Stomach (tissue), 8 donors: ENCODE measurements at regions not wholly inside any gene's neighbourhood (a gene's known extent, or its start where the extent isn't known, plus 50 kb on each side); places are given as distances from the start of the nearest gene placed in this dataset.

Source experiments
- DNase-seq, 2 donors: peaks; one replicate each; pipeline versions ENCODE4 v3.0.0 to v3.0.0-alpha.2; 2013 to 2019
- H3K27ac ChIP-seq, 5 donors: fragments of 200-600 bp in 4 of 5; sonication (generic) in 4 of 5; one replicate each; pipeline ENCODE4 v1.5.1; 2013 to 2019; ENCODE audit warnings: mild to moderate bottlenecking in 1 of 5, moderate library complexity in 1 of 5
- H3K27me3 ChIP-seq, 3 donors: fragments of 200-600 bp; sonication (generic); one replicate each; pipeline ENCODE4 v1.5.1; 2017 to 2019; ENCODE audit warnings: mixed run types in 1 of 3
- H3K36me3 ChIP-seq, 4 donors: fragments of 200-600 bp; sonication (generic); 1 replicate in 3 of 4; 2 replicates in 1 of 4; pipeline ENCODE4 v1.5.1; 2016 to 2019
- H3K4me1 ChIP-seq, 4 donors: fragments of 200-600 bp; sonication (generic); one replicate each; pipeline ENCODE4 v1.5.1; 2016 to 2019
- H3K4me3 ChIP-seq, 4 donors: fragments of 200-600 bp; sonication (generic) in 3 of 4; one replicate each; pipeline ENCODE4 v1.5.1; 2016 to 2019; ENCODE audit warnings: mild to moderate bottlenecking in 1 of 4
- H3K9me3 ChIP-seq, 4 donors: fragments of 200-600 bp; sonication (generic); one replicate each; pipeline ENCODE4 v1.5.1; 2016 to 2019
- EP300 ChIP-seq: sonication (generic); formaldehyde crosslinking; IDR thresholded peaks from one replicate; pipeline ENCODE4 v1.6.1; 2017; ENCODE audit warnings: antibody characterized with exemption
- POLR2A ChIP-seq, 4 donors: fragments of 450-650 bp; IDR thresholded peaks; one replicate each; pipeline ENCODE4 v1.6.1; 2016; ENCODE audit warnings: antibody characterized with exemption in 4 of 4, control low read depth in 2 of 4, mild to moderate bottlenecking in 1 of 4, moderate library complexity in 1 of 4
- POLR2AphosphoS5 ChIP-seq, 3 donors: sonication (generic); formaldehyde crosslinking; IDR thresholded peaks; one replicate each; pipeline ENCODE4 v1.6.1; 2016; ENCODE audit warnings: antibody characterized with exemption in 3 of 3
- WGBS, 5 donors: extraction: QIAGEN DNeasy Blood & Tissue Kit in 3 of 5; methylation state at CpG; one replicate each; pipeline versions ENCODE4 v1.1.5 to v1.1.7; 2013 to 2018; 5-methylcytosine and 5-hydroxymethylcytosine counted together
- intact Hi-C: fragments of 100-400 bp; cut with DNase I; formaldehyde crosslinking; loops from one replicate; pipeline ENCODE4 v1.15.1; 2023; ENCODE audit warnings: low total_unique reads
- TF ChIP-seq, protein P1 (sequence below), 7 experiments: fragments of 450-650 bp in 4 of 7; fragments of 200-600 bp in 3 of 7; sonication (generic) in 3 of 7; IDR thresholded peaks; one replicate each; pipeline ENCODE4 v1.5.1; 2016 to 2019; ENCODE audit warnings: antibody characterized with exemption in 7 of 7, control low read depth in 2 of 7, mild to moderate bottlenecking in 1 of 7
- donor health status: healthy with polysubstance abuse.
- donor health status: Bipolar disorder and iron deficiency.
- donor health status: healthy.

DNA sequence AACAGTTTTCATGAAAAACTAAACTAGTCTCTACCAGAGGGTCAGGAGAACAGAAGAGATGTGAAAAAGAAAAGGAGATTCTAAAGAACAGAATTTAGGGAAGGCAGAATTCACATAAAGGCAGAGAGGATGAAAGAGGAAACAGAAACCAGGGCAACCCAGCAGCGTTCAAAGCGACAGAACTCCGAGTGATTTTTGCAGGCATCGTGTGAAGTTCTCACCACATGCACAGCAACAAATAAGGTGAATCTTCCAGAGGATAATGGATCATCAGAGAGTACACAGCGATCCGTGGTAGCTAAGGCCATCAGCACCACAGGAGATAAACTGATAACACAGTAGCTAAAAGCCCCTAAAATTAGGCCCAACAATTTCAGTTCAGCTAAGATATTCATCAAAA lies 250.8 kb upstream of the THBS1 start:
- H3K27ac ChIP-seq = no peak overlapping the region
- 79 to 93% (median 88%) methylated on average over 6 of the region's 6 CpGs for WGBS, 5 donors
- H3K4me3 ChIP-seq = no peak overlapping the region
- no peaks in the 10 kb centered on the region for H3K36me3 ChIP-seq
- peaks cover 0 to 8% (median 0%) of the 10 kb centered on the region in 4 donors for H3K4me1 ChIP-seq
- TF ChIP-seq, protein P1, sequence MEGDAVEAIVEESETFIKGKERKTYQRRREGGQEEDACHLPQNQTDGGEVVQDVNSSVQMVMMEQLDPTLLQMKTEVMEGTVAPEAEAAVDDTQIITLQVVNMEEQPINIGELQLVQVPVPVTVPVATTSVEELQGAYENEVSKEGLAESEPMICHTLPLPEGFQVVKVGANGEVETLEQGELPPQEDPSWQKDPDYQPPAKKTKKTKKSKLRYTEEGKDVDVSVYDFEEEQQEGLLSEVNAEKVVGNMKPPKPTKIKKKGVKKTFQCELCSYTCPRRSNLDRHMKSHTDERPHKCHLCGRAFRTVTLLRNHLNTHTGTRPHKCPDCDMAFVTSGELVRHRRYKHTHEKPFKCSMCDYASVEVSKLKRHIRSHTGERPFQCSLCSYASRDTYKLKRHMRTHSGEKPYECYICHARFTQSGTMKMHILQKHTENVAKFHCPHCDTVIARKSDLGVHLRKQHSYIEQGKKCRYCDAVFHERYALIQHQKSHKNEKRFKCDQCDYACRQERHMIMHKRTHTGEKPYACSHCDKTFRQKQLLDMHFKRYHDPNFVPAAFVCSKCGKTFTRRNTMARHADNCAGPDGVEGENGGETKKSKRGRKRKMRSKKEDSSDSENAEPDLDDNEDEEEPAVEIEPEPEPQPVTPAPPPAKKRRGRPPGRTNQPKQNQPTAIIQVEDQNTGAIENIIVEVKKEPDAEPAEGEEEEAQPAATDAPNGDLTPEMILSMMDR (IDR thresholded peaks at IDR 0.05) = no peak
- no peak for TF ChIP-seq POLR2A (IDR thresholded peaks at IDR 0.05)
- TF ChIP-seq EP300 = no peak
- no peak for TF ChIP-seq POLR2AphosphoS5 (IDR thresholded peaks at IDR 0.05)
- H3K9me3 ChIP-seq = no peaks in the 10 kb centered on the region
- no peaks in the 10 kb centered on the region for H3K27me3 ChIP-seq
- intact Hi-C loops = no loop called here
- no peak for DNase-seq

GRCh38 chr15:39331584-39331983 lies 249.3 kb upstream of the THBS1 start:
- intact Hi-C loops = no loop called here
- H3K9me3 ChIP-seq = no peaks in the 10 kb centered on the region
- DNase-seq = no peak
- H3K4me1 ChIP-seq = peaks cover 0 to 8% (median 2%) of the 10 kb centered on the region in 4 donors
- H3K27ac ChIP-seq = no peak overlapping the region
- H3K4me3 ChIP-seq = no peak overlapping the region
- WGBS, 5 donors = 77 to 94% (median 84%) methylated on average over 3 of the region's 3 CpGs
- H3K36me3 ChIP-seq = no peaks in the 10 kb centered on the region
- no peaks in the 10 kb centered on the region for H3K27me3 ChIP-seq
- TF ChIP-seq POLR2AphosphoS5 (IDR thresholded peaks at IDR 0.05) (no peak), POLR2A (IDR thresholded peaks at IDR 0.05) (no peak), EP300 (no peak)
- TF ChIP-seq, protein P1 (IDR thresholded peaks at IDR 0.05) = no peak

- H3K4me1 ChIP-seq = peaks cover 0 to 8% (median 2%) of the 10 kb centered on the region in 4 donors
- no peaks in the 10 kb centered on the region for H3K36me3 ChIP-seq
- WGBS, 5 donors = 64 to 81% (median 77%) methylated on average over 5 of the region's 5 CpGs
- peak overlapping the region in 1 of 5 donors; percentile 32 for H3K27ac ChIP-seq
- H3K27me3 ChIP-seq = no peaks in the 10 kb centered on the region
- H3K4me3 ChIP-seq = no peak overlapping the region
- DNase-seq = no peak
- TF ChIP-seq EP300 = no peak
- no peak for TF ChIP-seq POLR2AphosphoS5 (IDR thresholded peaks at IDR 0.05)
- TF ChIP-seq POLR2A (IDR thresholded peaks at IDR 0.05) = no peak
- TF ChIP-seq, protein P1 (IDR thresholded peaks at IDR 0.05) = no peak
- no peaks in the 10 kb centered on the region for H3K9me3 ChIP-seq
- intact Hi-C loops = no loop called here
These were observed 248.0 kb upstream of the THBS1 start for GRCh38 chr15:39332846-39333245.

GRCh38 chr15:39333393-39333792 lies 247.5 kb upstream of the THBS1 start:
- no peaks in the 10 kb centered on the region for H3K9me3 ChIP-seq
- no peak for TF ChIP-seq POLR2A (IDR thresholded peaks at IDR 0.05)
- TF ChIP-seq EP300 = no peak
- no peak for TF ChIP-seq POLR2AphosphoS5 (IDR thresholded peaks at IDR 0.05)
- TF ChIP-seq, protein P1 (IDR thresholded peaks at IDR 0.05) = no peak
- peaks cover 0 to 8% (median 2%) of the 10 kb centered on the region in 4 donors for H3K4me1 ChIP-seq
- WGBS, 5 donors = 60 to 71% (median 67%) methylated on average over 3 of the region's 3 CpGs
- intact Hi-C loops = no loop called here
- no peaks in the 10 kb centered on the region for H3K36me3 ChIP-seq
- no peaks in the 10 kb centered on the region for H3K27me3 ChIP-seq
- no peak overlapping the region for H3K27ac ChIP-seq
- no peak for DNase-seq
- no peak overlapping the region for H3K4me3 ChIP-seq
